Fibroblast of pulmonary artery (primary cell): ENCODE measurements at regions not wholly inside any gene's neighbourhood (a gene's known extent, or its start where the extent isn't known, plus 50 kb on each side); places are given as distances from the start of the nearest gene placed in this dataset.

Source experiments
- DNase-seq: peaks from one replicate; pipeline ENCODE4 v3.0.0-alpha.2; 2010; ENCODE audit warnings: low read depth
- H3K4me3 ChIP-seq: replicated peaks from 2 replicates; pipeline ENCODE4 v1.5.1; 2011; ENCODE audit warnings: low read depth, mild to moderate bottlenecking, control low read depth, low read length, moderate library complexity
- TF ChIP-seq, protein P1 (sequence below): IDR thresholded peaks from 2 replicates; pipeline ENCODE4 v1.5.1; 2011; ENCODE audit warnings: mild to moderate bottlenecking, control low read depth, low read length, inconsistent platforms; ENCODE audit errors: missing control alignments

DNA sequence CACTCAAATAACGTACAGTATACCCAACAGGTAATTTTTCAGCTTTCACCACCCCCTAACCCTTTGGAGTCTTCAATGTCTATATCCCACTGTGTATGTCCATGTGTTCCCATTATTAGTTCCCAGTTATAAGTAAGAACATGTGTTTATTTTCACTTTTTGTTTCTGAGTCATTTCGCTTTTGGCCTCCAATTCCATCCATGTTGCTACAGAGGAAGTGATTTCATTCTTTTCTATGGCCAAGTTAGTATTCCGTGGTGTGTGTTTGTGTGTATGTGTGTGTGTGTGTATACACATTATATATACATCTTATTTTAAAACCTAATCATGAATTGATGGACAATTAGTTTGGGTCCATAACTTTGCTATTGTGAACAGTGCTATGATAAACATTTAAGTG, 464.4 kb downstream of the CMPK2 start:
- no peak overlapping the region for H3K4me3 ChIP-seq
- TF ChIP-seq, protein P1, sequence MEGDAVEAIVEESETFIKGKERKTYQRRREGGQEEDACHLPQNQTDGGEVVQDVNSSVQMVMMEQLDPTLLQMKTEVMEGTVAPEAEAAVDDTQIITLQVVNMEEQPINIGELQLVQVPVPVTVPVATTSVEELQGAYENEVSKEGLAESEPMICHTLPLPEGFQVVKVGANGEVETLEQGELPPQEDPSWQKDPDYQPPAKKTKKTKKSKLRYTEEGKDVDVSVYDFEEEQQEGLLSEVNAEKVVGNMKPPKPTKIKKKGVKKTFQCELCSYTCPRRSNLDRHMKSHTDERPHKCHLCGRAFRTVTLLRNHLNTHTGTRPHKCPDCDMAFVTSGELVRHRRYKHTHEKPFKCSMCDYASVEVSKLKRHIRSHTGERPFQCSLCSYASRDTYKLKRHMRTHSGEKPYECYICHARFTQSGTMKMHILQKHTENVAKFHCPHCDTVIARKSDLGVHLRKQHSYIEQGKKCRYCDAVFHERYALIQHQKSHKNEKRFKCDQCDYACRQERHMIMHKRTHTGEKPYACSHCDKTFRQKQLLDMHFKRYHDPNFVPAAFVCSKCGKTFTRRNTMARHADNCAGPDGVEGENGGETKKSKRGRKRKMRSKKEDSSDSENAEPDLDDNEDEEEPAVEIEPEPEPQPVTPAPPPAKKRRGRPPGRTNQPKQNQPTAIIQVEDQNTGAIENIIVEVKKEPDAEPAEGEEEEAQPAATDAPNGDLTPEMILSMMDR, result no peak
- no peak for DNase-seq

DNA sequence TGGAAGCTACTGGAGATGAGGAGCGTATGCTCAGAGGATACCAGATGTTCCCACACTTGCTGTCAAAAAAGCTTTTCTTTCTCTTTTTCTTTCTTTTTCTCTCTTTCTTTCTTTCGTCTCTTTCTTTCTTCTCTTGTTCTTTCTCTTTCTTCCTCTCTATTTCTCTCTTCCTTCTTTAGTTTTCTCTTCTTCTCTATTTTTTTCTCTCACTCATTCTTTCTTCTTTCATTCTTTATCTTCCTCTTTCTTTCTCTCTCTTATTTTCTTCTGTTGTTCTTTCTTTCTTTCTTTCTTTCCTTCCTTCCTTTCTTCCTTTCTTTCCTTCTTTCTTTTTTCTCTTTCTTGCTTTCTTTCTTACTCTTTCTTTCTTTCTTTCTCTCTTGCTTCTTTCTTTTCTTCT, 457.6 kb downstream of the CMPK2 start:
- H3K4me3 ChIP-seq, result no peak overlapping the region
- DNase-seq, result no peak
- TF ChIP-seq, protein P1, result no peak

DNA sequence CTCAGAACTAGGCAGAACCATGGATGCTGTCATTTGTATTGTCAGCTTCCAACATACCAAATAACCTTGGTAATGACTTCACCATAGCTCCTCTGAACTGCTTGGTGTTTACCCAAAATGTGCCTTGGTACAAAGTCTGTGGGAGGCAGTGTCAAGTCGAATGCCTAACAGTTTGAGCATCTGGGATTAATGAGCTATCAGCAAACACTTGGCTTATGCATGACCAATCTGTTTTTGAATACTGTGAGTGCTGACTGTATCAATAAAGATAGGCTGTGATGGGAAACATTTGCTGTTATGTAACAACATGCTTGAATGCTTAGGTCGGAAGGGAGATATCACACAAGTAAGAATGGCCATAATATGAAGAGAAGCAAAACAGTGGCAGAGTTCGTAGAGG, 455.4 kb downstream of the CMPK2 start:
- DNase-seq, result no peak
- TF ChIP-seq, protein P1, result no peak
- no peak overlapping the region for H3K4me3 ChIP-seq

DNA sequence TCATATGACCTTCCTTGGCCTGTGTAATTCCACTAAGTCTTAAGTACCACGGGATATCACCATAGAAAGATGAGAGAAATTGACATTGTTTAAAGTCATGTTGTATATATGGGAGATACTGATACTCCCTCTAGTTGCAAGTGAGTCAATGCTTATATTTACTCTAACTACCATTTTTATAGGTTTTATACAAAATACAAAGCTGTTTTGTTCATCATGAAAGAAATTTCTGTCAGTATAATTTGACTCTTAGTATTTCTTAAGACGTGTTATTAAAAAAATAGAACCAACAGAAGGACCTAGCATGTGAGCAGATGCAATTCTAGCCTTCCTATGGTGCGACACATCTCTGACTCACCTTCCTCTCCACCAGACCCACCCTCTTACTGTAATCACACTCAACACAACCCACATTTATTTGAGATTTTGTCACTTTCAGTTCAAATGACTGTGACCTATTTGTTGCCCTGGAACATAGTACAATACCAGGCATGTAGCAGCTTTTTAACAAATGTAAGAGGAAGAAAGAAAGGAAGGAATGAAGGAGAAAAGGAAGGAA, 453.1 kb downstream of the CMPK2 start:
- no peak overlapping the region for H3K4me3 ChIP-seq
- TF ChIP-seq, protein P1, result no peak
- no peak for DNase-seq

DNA sequence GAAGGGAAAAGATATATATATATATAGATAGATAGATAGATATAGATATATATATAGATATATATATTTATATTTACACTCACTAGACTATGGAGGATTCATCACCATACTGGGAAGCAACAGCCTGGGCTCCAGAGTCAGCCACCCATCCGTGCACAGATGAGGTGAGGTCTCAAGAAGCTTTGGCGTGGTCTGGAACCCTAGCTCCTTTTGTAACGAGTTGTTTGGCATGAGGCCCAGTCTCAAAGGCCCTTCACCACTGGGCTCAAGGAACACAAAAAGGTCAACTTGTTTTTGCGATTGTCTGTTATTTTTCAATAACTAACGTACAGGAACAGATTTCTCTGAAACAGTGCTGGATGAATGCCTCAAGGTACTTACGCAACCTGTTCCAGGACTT, 448.7 kb downstream of the CMPK2 start:
- TF ChIP-seq, protein P1, result no peak
- no peak for DNase-seq
- H3K4me3 ChIP-seq, result no peak overlapping the region

DNA sequence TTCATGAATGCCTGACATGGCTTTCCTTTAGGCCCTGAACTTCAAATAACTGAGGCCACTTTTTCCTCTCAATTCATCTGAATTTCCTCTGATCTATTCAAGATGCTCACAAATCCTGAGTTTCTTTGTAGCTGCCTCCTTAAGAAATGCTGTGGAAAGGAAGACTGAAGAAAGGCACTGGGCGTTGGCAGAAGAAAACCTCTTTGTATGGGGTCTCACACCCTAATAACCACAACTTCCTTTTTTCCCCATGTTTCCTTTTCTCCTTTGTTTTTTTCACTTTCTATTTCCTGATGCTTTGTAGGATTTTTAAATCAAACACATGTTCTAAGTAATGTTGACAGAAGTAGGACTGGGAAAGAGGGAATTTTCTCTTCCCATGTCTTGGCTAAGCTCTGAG, 447.4 kb downstream of the CMPK2 start:
- no peak overlapping the region for H3K4me3 ChIP-seq
- TF ChIP-seq, protein P1, result no peak
- no peak for DNase-seq

DNA sequence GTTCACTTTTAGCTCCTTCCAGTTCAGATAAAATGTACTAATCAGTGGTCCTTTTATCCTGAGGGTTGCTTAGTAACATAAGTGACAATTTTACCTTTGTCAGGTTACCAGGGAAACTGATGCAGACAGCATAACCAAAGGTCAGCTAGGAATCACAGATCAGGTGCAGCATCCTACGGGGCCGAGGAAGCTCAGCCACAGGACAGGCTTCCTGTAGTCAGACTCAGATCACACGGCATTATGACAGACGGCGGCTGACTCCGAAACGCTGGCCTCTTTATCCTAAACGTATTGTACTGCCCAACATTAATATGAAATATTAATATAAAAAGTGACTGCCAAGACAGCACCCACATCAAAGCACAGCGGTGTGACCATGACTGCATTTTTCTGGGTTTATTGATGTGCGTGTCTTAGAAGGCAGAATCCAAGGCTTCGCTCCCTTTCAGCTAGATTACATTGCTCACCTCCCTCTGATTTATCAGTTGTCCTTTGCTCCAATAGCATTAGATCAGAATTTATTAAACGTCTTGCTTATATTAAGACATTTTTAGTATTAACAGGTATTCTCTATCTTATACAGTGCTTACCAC, 444.5 kb downstream of the CMPK2 start:
- TF ChIP-seq, protein P1, result no peak

More for the DNA sequence above, 444.5 kb downstream of the CMPK2 start:
- no peak overlapping the region for H3K4me3 ChIP-seq
- no peak for DNase-seq
